HG03354 (cell line): ENCODE measurements at regions not wholly inside any gene's neighbourhood (a gene's known extent, or its start where the extent isn't known, plus 50 kb on each side); places are given as distances from the start of the nearest gene placed in this dataset.
"Not testable (repeated sequence)": the region's sequence is repeated elsewhere in the genome, so short reads cannot be mapped to it uniquely, and the experiment has no call there.

Experiments
- ATAC-seq: cut with Tn5 transposase; IDR thresholded peaks from one replicate; pipeline ENCODE4 v1.9.1; 2021; ENCODE audit warnings: mild to moderate bottlenecking; ENCODE audit not compliant: unreplicated experiment, poor library complexity, severe bottlenecking

DNA sequence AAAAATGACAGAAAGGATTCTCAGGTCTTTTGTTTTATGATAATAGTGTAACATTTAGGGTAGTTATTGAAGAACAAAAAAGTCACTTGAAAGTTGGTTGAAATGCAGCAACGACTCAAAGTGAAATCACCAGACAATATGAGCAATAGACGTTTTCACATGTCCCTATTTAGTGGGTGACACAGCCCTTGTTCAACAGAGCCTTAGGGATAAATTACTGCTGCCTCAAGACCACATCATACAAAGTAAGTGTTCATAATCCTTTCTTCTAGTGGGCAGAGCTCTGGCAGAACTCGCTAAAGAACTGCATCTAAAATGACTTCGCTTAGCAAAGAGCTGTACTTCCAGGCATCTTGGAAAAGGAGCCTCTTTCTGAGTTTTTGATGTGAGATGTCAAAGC is 128.5 kb upstream of the LMNTD1 start:
- no peak for ATAC-seq

- no peak for ATAC-seq
These were observed 129.3 kb upstream of the LMNTD1 start for GRCh38 chr12:25682421-25682820.

DNA sequence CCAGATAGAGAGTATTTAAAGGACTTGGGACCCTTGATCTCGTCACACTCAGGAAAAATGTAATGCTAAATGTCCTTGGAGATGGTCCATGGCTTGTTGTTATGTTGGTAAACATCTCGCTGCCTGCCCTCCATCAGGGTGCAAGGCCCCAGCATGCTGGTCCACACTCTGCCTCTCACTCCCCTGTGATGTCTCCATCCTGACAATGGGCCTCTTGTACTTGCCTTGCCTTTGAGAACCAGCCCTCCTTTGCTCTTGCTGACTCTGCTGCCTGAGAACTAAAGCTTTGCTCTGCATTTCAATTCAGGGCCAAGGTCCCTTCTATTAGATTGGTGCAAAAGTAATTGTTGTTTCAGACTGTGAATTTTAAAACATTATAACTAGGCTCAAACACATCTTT is 131.0 kb upstream of the LMNTD1 start:
- ATAC-seq = no peak

DNA sequence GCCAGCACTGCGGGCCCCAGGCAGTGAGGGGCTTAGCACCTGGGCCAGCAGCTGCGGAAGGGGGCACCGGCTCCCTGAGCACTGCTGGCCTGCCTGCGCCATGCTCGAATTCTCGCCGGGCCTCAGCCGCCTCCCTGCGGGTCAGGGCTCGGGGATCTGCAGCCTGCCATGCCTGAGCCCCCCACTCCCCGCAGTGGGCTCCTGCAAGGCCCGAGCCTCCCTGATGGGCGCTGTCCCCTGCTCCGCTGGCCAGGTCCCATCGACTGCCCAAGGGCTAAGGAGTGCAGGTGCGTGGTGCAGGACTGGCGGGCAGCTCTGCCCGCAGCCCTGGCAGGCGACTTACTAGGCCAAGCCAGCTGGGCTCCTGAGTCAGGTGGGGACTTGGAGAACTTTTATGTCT is 133.3 kb upstream of the LMNTD1 start:
- no peak for ATAC-seq

GRCh38 chr12:25687226-25687625 is 134.1 kb upstream of the LMNTD1 start:
- no peak for ATAC-seq

GRCh38 chr12:25688851-25689250 is 135.8 kb upstream of the LMNTD1 start:
- not testable (repeated sequence) for ATAC-seq

- ATAC-seq = no peak
These were observed 137.0 kb upstream of the LMNTD1 start for GRCh38 chr12:25689996-25690501.

- no peak for ATAC-seq
These were observed 138.1 kb upstream of the LMNTD1 start for GRCh38 chr12:25690996-25691864.

- ATAC-seq = no peak
These were observed 138.7 kb upstream of the LMNTD1 start for GRCh38 chr12:25691865-25692114.

DNA sequence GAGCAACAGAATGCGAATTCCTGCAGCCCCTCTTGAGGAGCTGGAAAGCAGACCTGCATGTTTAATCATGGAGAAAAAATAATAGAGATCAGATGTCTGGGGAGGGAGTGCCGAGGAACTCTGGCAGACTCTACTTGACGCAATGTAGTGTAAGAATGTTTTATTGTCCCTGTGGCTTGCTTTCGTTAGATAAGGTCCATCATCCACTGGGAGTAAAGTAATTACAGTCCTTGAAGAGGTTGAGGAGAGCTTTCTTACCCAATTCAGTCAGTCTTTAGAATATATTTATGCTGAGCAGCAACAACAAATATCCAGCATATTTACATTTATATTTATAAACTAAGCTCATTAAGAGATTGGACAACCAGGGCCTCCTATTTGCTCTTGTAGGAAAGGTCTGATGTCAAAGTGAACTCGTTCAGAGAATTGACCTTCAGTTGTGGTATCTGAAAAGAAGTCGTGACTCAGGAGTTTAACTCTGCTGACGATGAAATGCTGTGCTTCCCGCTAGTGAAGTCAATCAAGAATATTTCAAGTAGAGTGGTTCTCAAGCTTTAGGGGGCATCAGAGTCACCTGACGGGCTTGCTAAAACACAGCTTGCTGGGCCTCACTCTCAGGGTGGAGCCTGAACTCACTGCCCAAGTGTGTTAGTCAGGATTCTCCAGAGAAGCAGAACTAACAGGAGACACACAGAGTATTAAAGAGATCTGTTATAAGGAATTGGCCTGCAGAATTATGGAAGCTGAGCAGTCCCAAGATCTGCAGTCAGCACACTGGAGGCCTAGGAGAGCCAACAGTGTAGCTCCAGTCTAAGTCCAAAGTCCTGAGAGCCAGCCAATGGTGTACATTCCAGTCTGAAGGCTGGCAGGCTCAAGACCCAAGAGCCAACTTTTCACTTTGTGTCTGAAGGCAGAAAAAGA is 139.3 kb upstream of the LMNTD1 start:
- ATAC-seq = no peak

DNA sequence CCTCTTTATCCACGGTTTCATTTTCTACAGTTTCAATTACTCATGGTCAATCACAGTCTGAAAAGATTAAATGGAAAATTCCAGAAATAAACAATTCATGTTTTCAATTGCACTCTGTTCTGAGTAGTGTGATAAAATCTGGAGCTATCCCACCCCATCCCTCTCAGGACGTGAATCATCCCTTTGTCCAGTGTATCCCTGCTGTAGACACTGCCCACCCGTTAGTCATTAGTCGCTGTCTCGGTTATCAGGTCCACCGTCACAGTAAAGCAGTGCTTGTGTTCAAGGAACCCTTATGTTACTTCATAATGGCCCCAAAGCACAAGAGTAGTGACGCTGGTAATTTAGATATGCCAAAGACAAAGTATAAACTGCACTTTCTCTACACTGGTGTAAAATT is 141.0 kb upstream of the LMNTD1 start:
- ATAC-seq = no peak

DNA sequence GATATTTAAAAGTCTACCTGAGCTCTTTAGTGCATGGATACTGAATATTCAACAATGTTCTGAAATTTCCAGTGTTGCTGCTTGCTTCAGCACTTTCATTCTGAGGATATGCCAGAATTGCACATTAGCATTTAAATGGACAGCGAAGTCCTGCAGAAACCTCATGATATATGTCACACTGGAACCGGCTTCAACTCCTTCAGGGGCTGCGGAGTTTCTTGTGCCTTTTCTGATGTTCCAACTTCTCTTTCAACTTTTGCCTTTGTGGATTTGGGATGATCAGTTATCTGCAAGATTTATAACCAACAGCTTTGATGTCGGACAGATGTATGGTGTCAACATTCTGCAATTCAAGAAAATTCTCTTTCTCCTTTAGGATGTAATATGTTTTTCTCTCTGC is 142.5 kb upstream of the LMNTD1 start:
- ATAC-seq = no peak

GRCh38 chr12:25698772-25699171 is 145.7 kb upstream of the LMNTD1 start:
- no peak for ATAC-seq

- ATAC-seq = no peak
These were observed 146.4 kb upstream of the LMNTD1 start for GRCh38 chr12:25699454-25699853.

DNA sequence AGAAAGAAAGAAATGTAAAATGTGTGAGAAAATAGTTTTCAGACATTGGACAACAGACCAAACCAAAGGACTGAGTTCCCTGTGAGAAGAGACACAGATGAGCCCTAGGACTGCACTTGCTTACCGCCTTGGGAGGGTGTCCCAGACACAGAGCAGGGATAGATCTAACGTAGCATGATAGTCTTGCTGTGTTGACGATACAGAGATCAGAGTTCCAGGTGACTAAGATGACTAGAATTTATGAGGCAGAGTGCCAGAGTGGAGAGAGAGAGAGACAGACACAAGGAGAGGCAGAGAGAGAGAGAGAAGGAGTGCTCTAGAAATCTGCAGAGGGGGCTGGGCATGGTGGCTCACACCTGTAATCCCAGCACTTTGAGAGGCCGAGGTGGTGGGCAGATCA is 148.2 kb upstream of the LMNTD1 start:
- ATAC-seq = no peak

DNA sequence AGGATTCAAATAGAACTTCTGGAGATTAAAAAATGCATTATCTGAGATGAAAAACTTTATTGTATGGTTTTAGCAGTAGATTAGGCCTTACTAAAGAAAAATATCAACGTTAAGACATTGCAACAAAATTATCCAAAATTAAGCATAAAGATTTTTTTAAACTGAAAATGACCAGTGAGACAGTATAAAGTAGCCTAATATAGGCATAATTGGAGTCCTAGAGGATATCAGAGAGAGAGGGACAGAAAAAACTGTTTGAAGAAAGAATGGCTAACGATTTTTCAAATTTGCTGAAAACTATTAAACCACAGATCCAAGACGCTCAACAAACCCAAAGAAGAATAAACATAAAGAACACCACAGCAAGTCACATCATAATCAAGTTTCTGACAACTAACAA is 149.5 kb upstream of the LMNTD1 start:
- no peak for ATAC-seq

DNA sequence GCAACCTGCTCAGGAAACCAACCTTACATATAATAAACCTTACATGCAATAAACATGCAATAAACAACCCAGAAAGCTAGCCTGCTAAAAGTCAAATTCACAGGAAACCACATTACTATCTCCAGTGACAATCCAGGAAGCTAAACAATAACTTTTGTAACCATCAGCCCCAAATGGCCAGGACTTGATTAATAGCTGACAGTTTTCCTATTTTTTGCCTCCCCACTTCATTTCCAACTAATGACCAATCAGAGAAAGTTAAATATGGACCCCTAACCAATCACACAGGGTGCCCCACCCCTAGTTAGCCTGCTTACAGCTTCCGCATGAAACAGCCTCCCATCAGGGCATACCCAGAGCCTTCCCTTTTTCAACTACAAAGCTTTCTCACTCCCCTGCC is 152.2 kb upstream of the LMNTD1 start:
- no peak for ATAC-seq

DNA sequence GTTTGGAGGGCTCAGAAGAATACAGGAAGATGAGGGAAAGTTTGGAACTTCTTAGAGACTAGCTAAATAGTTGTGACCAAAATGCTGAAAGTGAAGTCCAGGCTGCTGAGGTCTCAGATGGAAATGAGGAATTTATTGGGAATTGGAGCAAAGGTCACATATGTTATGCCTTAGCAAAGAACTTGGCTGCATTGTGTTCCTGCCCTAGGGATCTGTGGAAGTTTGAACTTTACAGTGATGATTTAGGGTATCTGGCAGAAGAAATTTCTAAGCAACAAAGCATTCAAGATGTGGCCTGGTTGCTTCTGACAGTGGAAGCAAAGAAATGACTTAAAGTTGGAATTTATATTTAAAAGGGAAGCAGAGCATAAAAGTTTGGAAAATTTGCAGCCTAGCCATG is 153.6 kb upstream of the LMNTD1 start:
- not testable (repeated sequence) for ATAC-seq

GRCh38 chr12:25707056-25707455 is 154.0 kb upstream of the LMNTD1 start:
- no peak for ATAC-seq

DNA sequence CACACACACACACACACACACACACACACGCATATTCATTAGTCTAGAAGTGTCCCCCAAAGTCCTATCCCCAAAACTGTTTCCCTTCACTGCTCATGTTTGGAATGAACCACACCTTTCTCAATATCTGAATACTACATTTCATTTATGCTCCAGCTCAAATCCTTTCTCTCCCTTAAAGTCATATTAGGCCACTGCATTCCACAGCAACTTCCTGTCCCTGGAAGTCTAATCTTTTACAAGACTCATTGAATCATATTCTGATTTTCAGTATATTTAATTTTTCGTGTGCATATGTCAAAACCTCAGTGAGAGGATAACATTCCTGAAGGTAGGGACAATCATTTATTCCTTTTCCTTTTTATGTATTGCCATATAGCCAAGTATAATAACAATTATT is 155.6 kb upstream of the LMNTD1 start:
- ATAC-seq = no peak

- ATAC-seq = no peak
These were observed 157.0 kb upstream of the LMNTD1 start for GRCh38 chr12:25710128-25710527.
